H1 (cell line): ENCODE measurements at regions not wholly inside any gene's neighbourhood (a gene's known extent, or its start where the extent isn't known, plus 50 kb on each side); places are given as distances from the start of the nearest gene placed in this dataset.

ENCODE experiments used
- CBX8 ChIP-seq: fragments of 300-800, 300-1000 bp; sonication (generic); IDR thresholded peaks from 2 replicates; pipeline ENCODE4 v1.7.1; 2016; ENCODE audit warnings: low read depth, low read length, borderline replicate concordance
- CTCF ChIP-seq, 3 experiments: IDR thresholded peaks; 1 replicate in 2 of 3; 2 replicates in 1 of 3; pipeline versions ENCODE4 v1.5.1 to v1.6.1; 2011; ENCODE audit warnings: low read length in 3 of 3, mild to moderate bottlenecking in 3 of 3, inconsistent platforms in 2 of 3, low read depth in 1 of 3, moderate library complexity in 1 of 3; ENCODE audit not compliant: insufficient read depth in 1 of 3; ENCODE audit errors: control extremely low read depth in 1 of 3
- GABPA ChIP-seq: IDR thresholded peaks from 2 replicates; pipeline ENCODE4 v1.6.1; 2011; ENCODE audit warnings: mild to moderate bottlenecking, low read length, moderate library complexity, borderline replicate concordance; ENCODE audit not compliant: insufficient read depth
- KDM1A ChIP-seq: fragments of 200-600, 300-600 bp; sonication (generic); IDR thresholded peaks from 2 replicates; pipeline ENCODE4 v1.7.1; 2016; ENCODE audit warnings: mild to moderate bottlenecking, low read length, borderline replicate concordance
- POLR2A ChIP-seq, 2 experiments: IDR thresholded peaks; 1 replicate in 1 of 2; 2 replicates in 1 of 2; pipeline ENCODE4 v1.6.1; 2011; ENCODE audit warnings: low read depth in 2 of 2, low read length in 2 of 2, mild to moderate bottlenecking in 2 of 2; ENCODE audit errors: control extremely low read depth in 1 of 2
- POLR2AphosphoS5 ChIP-seq: IDR thresholded peaks from 2 replicates; pipeline ENCODE4 v1.6.1; 2011; ENCODE audit warnings: low read depth, low read length
- ZNF274 ChIP-seq: IDR thresholded peaks from 2 replicates; pipeline ENCODE4 v1.7.0; 2012; ENCODE audit warnings: low read length, borderline replicate concordance; ENCODE audit errors: extremely low read depth

- TF ChIP-seq ZNF274 (no peak), CBX8 (no peak), CTCF (IDR thresholded peaks at IDR 0.05; ENCODE audit: control extremely low read depth in 1 of 3, insufficient read depth in 1 of 3, low read depth in 1 of 3, low read length in 3 of 3) (no peak), POLR2A (IDR thresholded peaks at IDR 0.05; ENCODE audit: control extremely low read depth in 1 of 2, low read depth in 2 of 2, low read length in 2 of 2) (no peak), KDM1A (no peak), GABPA (no peak), POLR2AphosphoS5 (no peak)
Observed at GRCh38 chr12:7581625-7582024, 78.0 kb upstream of the CD163 start.
